DND-41 (cell line): ENCODE measurements at regions not wholly inside any gene's neighbourhood (a gene's known extent, or its start where the extent isn't known, plus 50 kb on each side); places are given as distances from the start of the nearest gene placed in this dataset.

Source experiments
- ATAC-seq: fragments of 200-7000 bp; cut with Tn5 transposase; 3 replicates; pipeline ENCODE4 v1.9.1; 2021; ENCODE audit warnings: low read depth; ENCODE audit not compliant: insufficient read depth
- DNase-seq: peaks from one replicate; pipeline ENCODE4 v3.0.0-alpha.2; 2020
- H2AFZ ChIP-seq: 2 replicates; pipeline ENCODE4 v1.6.0; 2012; ENCODE audit warnings: low read depth, low read length
- H3K27ac ChIP-seq: 2 replicates; pipeline ENCODE4 v1.5.1; 2012; ENCODE audit warnings: low read length, inconsistent platforms
- H3K27me3 ChIP-seq: fragments of 200-600 bp; sonication (generic); 2 replicates; pipeline ENCODE4 v1.6.0; 2012; ENCODE audit warnings: low read length, mild to moderate bottlenecking, inconsistent platforms; ENCODE audit not compliant: insufficient read depth, poor library complexity
- H3K36me3 ChIP-seq: 2 replicates; pipeline ENCODE4 v1.5.1; 2012; ENCODE audit warnings: low read length, inconsistent platforms; ENCODE audit not compliant: insufficient read depth
- H3K4me1 ChIP-seq: 2 replicates; pipeline ENCODE4 v1.5.1; 2012; ENCODE audit warnings: mild to moderate bottlenecking, low read length; ENCODE audit not compliant: insufficient read depth
- H3K4me2 ChIP-seq: 2 replicates; pipeline ENCODE4 v1.6.0; 2012; ENCODE audit warnings: mild to moderate bottlenecking, moderate library complexity, low read length, inconsistent platforms; ENCODE audit not compliant: insufficient read depth
- H3K4me3 ChIP-seq, 2 experiments: fragments of 200-600 bp in 1 of 2; shearing (Covaris generic) in 1 of 2; 2 replicates each; pipeline ENCODE4 v1.5.1; 2012 to 2016; ENCODE audit warnings: inconsistent platforms in 2 of 2, low read length in 2 of 2, mild to moderate bottlenecking in 2 of 2, low read depth in 1 of 2, moderate library complexity in 1 of 2
- H3K79me2 ChIP-seq: 2 replicates; pipeline ENCODE4 v1.6.0; 2012; ENCODE audit warnings: low read length, inconsistent platforms; ENCODE audit not compliant: insufficient read depth
- H3K9ac ChIP-seq: 2 replicates; pipeline ENCODE4 v1.6.0; 2012; ENCODE audit warnings: low read depth, mild to moderate bottlenecking, inconsistent platforms, low read length, moderate library complexity
- H3K9me3 ChIP-seq: 2 replicates; pipeline ENCODE4 v1.5.1; 2012; ENCODE audit warnings: low read length, moderate library complexity, mild to moderate bottlenecking, inconsistent platforms; ENCODE audit not compliant: insufficient read depth, severe bottlenecking
- H4K20me1 ChIP-seq: 2 replicates; pipeline ENCODE4 v1.6.0; 2012; ENCODE audit warnings: low read length; ENCODE audit not compliant: insufficient read depth
- CTCF ChIP-seq: IDR thresholded peaks from 2 replicates; pipeline ENCODE4 v1.5.1; 2012; ENCODE audit warnings: borderline replicate concordance, low read length, moderate library complexity, mild to moderate bottlenecking; ENCODE audit not compliant: poor library complexity, severe bottlenecking; ENCODE audit errors: extremely low read depth
- EZH2 ChIP-seq: IDR thresholded peaks from 3 replicates; pipeline ENCODE4 v1.6.1; 2012; ENCODE audit warnings: borderline replicate concordance, low read depth, mild to moderate bottlenecking, moderate library complexity, low read length, inconsistent platforms; ENCODE audit not compliant: severe bottlenecking

- Histone ChIP-seq H3K27ac (no peak overlapping the region), H3K4me3 (no peak overlapping the region), H3K9me3 (no peaks in the 10 kb centered on the region), H4K20me1 (no peaks in the 10 kb centered on the region), H3K79me2 (no peaks in the 10 kb centered on the region), H3K4me1 (no peaks in the 10 kb centered on the region), H3K36me3 (no peaks in the 10 kb centered on the region), H3K9ac (no peak overlapping the region), H3K27me3 (no peaks in the 10 kb centered on the region), H3K4me2 (no peak overlapping the region), H2AFZ (no peak overlapping the region)
- DNase-seq (no peak), ATAC-seq (no peak)
- no peak for TF ChIP-seq EZH2
- TF ChIP-seq CTCF = no peak
These were observed 245.9 kb downstream of the CRLF2 start for GRCh38 chrX:966396-967070.

- Histone ChIP-seq H3K4me1 (no peaks in the 10 kb centered on the region), H3K9me3 (no peaks in the 10 kb centered on the region), H3K79me2 (no peaks in the 10 kb centered on the region), H3K4me2 (no peak overlapping the region), H2AFZ (no peak overlapping the region), H3K27me3 (no peaks in the 10 kb centered on the region), H3K27ac (no peak overlapping the region), H4K20me1 (no peaks in the 10 kb centered on the region), H3K4me3 (no peak overlapping the region), H3K36me3 (no peaks in the 10 kb centered on the region), H3K9ac (no peak overlapping the region)
- TF ChIP-seq EZH2 (no peak), CTCF (no peak)
- ATAC-seq (no peak), DNase-seq (no peak)
These were observed 247.5 kb downstream of the CRLF2 start for GRCh38 chrX:964831-965416.

GRCh38 chrX:960821-961220, 251.6 kb downstream of the CRLF2 start:
- Histone ChIP-seq H3K27me3 (no peaks in the 10 kb centered on the region), H2AFZ (no peak overlapping the region), H3K79me2 (no peaks in the 10 kb centered on the region), H3K4me2 (no peak overlapping the region), H3K9ac (no peak overlapping the region), H3K4me1 (no peaks in the 10 kb centered on the region), H3K27ac (no peak overlapping the region), H3K36me3 (no peaks in the 10 kb centered on the region), H3K4me3 (no peak overlapping the region), H3K9me3 (no peaks in the 10 kb centered on the region), H4K20me1 (no peaks in the 10 kb centered on the region)
- DNase-seq (no peak), ATAC-seq (no peak)
- TF ChIP-seq EZH2 = no peak
- TF ChIP-seq CTCF = no peak
